KMS-11 (cell line): ENCODE measurements at regions not wholly inside any gene's neighbourhood (a gene's known extent, or its start where the extent isn't known, plus 50 kb on each side); places are given as distances from the start of the nearest gene placed in this dataset.

Source experiments
- H2AFZ ChIP-seq: fragments of 200-600 bp; sonication (generic); 2 replicates; pipeline ENCODE4 v1.6.1; 2016; ENCODE audit warnings: antibody characterized with exemption, mixed run types, low read depth
- H3K27ac ChIP-seq: fragments of 200-600 bp; sonication (generic); 2 replicates; pipeline ENCODE4 v1.6.1; 2016; ENCODE audit warnings: mild to moderate bottlenecking, mixed run types
- H3K27me3 ChIP-seq: fragments of 200-600 bp; sonication (generic); 2 replicates; pipeline ENCODE4 v1.6.1; 2017; ENCODE audit warnings: mild to moderate bottlenecking, low read depth, mixed run types, moderate library complexity; ENCODE audit not compliant: insufficient read depth
- H3K36me3 ChIP-seq: fragments of 200-600 bp; sonication (generic); 2 replicates; pipeline ENCODE4 v1.6.1; 2017; ENCODE audit warnings: mild to moderate bottlenecking, mixed run types; ENCODE audit not compliant: insufficient read depth
- H3K4me1 ChIP-seq: fragments of 200-600 bp; sonication (generic); 2 replicates; pipeline ENCODE4 v1.6.1; 2016; ENCODE audit warnings: mild to moderate bottlenecking, low read depth, mixed run types; ENCODE audit not compliant: poor library complexity, severe bottlenecking
- H3K4me2 ChIP-seq: fragments of 200-600 bp; sonication (generic); 2 replicates; pipeline ENCODE4 v1.7.0; 2016; ENCODE audit warnings: mild to moderate bottlenecking, mixed run types
- H3K4me3 ChIP-seq: fragments of 200-600 bp; sonication (generic); IDR thresholded peaks from 2 replicates; pipeline ENCODE4 v1.6.1; 2017; ENCODE audit warnings: low read depth, low read length, mixed read lengths; ENCODE audit not compliant: insufficient read depth
- H3K79me2 ChIP-seq: fragments of 200-600 bp; sonication (generic); 2 replicates; pipeline ENCODE4 v1.6.1; 2016; ENCODE audit warnings: low read depth, mixed run types; ENCODE audit not compliant: insufficient read depth
- H3K9ac ChIP-seq: fragments of 200-600 bp; sonication (generic); 2 replicates; pipeline ENCODE4 v1.6.1; 2016; ENCODE audit warnings: mild to moderate bottlenecking, mixed run types
- H4K20me1 ChIP-seq: fragments of 200-600 bp; sonication (generic); 2 replicates; pipeline ENCODE4 v1.6.1; 2016; ENCODE audit warnings: mild to moderate bottlenecking, mixed run types; ENCODE audit not compliant: insufficient read depth
- CTCF ChIP-seq: fragments of 200-600 bp; sonication (generic); conservative IDR thresholded peaks from 2 replicates; pipeline ENCODE4 v1.6.1; 2017; ENCODE audit warnings: low read depth, mild to moderate bottlenecking, antibody characterized with exemption, low read length, moderate library complexity, mixed read lengths

DNA sequence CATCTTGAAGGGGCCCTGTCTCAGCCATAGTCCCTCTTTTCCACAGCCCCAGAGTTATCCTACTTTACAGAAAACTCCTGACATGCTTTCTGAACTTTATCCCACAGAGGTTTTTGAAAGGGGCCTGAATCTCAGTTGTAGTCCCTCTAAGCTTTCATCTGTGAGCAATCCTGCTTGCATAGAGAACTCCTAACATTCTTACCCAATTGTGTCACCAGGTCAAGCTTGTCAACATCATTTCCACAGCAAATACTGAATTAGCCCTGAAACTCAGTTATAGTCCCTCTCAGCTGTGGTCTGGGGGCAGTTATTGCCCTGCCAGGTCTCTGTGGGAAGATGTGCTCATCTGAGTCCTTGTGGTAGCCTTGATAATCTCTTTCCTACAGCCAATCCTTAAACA lies 2190.3 kb upstream of the PCDH20 start:
- Histone ChIP-seq H3K36me3 (no peaks in the 10 kb centered on the region), H3K79me2 (no peaks in the 10 kb centered on the region), H2AFZ (no peak overlapping the region), H3K27me3 (no peaks in the 10 kb centered on the region), H3K27ac (no peak overlapping the region), H4K20me1 (no peaks in the 10 kb centered on the region), H3K4me3 (no peak overlapping the region), H3K9ac (no peak overlapping the region), H3K4me2 (no peak overlapping the region), H3K4me1 (no peaks in the 10 kb centered on the region)
- TF ChIP-seq CTCF: no peak

GRCh38 chr13:63605403-63605802 lies 2189.8 kb upstream of the PCDH20 start:
- no peaks in the 10 kb centered on the region for H3K79me2 ChIP-seq
- no peak overlapping the region for H3K4me3 ChIP-seq
- no peak overlapping the region for H3K27ac ChIP-seq
- H2AFZ ChIP-seq: no peak overlapping the region
- TF ChIP-seq CTCF: no peak
- no peak overlapping the region for H3K4me2 ChIP-seq
- no peaks in the 10 kb centered on the region for H4K20me1 ChIP-seq
- H3K36me3 ChIP-seq: no peaks in the 10 kb centered on the region
- no peaks in the 10 kb centered on the region for H3K27me3 ChIP-seq
- H3K9ac ChIP-seq: no peak overlapping the region
- no peaks in the 10 kb centered on the region for H3K4me1 ChIP-seq

DNA sequence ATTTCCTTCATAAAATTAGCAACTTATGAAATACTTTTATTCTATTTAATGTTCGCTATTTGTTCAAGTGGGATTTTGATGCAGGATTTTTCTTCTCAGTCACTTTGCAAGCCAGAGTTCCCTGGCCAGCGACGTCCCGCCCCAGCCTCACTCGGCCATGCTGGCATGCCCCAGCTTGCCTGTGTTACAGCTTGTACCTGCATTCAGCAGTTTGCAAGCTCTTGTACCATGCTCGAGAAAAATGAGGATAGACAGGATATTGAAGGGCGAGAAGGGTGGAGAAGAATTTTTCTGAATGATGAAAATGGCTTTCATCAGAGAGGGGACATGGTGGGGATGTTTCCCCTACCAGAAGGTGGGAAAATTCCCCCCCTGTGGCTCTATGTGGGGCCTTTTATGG lies 2180.2 kb upstream of the PCDH20 start:
- Histone ChIP-seq H3K36me3 (no peaks in the 10 kb centered on the region), H3K4me3 (no peak overlapping the region), H3K79me2 (no peaks in the 10 kb centered on the region), H3K27me3 (no peaks in the 10 kb centered on the region), H3K27ac (no peak overlapping the region), H2AFZ (no peak overlapping the region), H3K4me2 (no peak overlapping the region), H4K20me1 (no peaks in the 10 kb centered on the region), H3K4me1 (no peaks in the 10 kb centered on the region), H3K9ac (no peak overlapping the region)
- TF ChIP-seq CTCF: no peak

DNA sequence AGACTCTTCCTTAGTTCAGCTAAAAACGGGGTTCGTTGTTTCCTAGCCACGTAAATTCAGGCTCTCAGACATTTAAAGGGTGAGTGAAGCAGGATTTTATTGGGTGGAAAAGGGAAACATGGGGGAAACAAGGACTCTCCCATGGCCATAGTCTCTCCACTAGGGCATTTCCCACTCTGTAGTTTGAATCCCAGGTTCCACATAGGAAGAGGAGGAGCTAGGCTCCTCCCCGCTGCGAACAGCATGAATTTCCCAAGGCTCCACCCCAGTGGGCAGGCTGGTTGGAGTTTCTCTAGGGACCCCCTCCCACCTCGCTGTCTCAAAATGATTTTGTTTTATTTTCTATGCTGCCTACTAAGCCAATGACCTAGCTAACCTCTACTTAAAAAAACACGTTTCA lies 2170.8 kb upstream of the PCDH20 start:
- Histone ChIP-seq H2AFZ (no peak overlapping the region), H4K20me1 (no peaks in the 10 kb centered on the region), H3K9ac (no peak overlapping the region), H3K4me3 (no peak overlapping the region), H3K4me1 (no peaks in the 10 kb centered on the region), H3K4me2 (no peak overlapping the region), H3K27ac (no peak overlapping the region), H3K27me3 (no peaks in the 10 kb centered on the region), H3K36me3 (no peaks in the 10 kb centered on the region), H3K79me2 (no peaks in the 10 kb centered on the region)
- TF ChIP-seq CTCF: no peak

DNA sequence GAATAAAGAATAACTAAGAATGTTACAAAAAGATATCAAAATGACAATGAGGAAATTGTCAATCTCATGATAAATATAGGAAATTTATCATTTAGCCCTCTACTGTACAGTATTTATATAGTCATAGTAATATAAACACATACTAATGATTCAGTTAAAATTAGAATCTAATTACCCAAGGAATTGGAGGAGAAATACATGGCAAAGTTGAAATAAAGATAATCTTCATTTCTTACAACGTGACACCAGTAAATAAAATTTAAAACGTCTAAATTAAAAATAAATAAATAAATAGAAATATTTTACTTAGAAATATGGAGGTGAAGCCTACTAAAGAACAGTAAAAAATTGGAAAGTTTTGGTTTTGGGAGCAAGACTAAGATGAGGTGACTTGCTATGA lies 2163.1 kb upstream of the PCDH20 start:
- no peaks in the 10 kb centered on the region for H3K27me3 ChIP-seq
- TF ChIP-seq CTCF: no peak

More for the DNA sequence above, 2163.1 kb upstream of the PCDH20 start:
- no peak overlapping the region for H3K9ac ChIP-seq
- H3K27ac ChIP-seq: no peak overlapping the region
- H3K79me2 ChIP-seq: no peaks in the 10 kb centered on the region
- H3K4me2 ChIP-seq: no peak overlapping the region
- H3K4me3 ChIP-seq: no peak overlapping the region
- no peaks in the 10 kb centered on the region for H3K36me3 ChIP-seq
- H2AFZ ChIP-seq: no peak overlapping the region
- no peaks in the 10 kb centered on the region for H4K20me1 ChIP-seq
- H3K4me1 ChIP-seq: no peaks in the 10 kb centered on the region
